Fibroblast of lung (primary cell): ENCODE measurements at regions not wholly inside any gene's neighbourhood (a gene's known extent, or its start where the extent isn't known, plus 50 kb on each side); places are given as distances from the start of the nearest gene placed in this dataset.

ENCODE experiments used
- EZH2 ChIP-seq: IDR thresholded peaks from 2 replicates; pipeline ENCODE4 v1.5.1; 2012; ENCODE audit warnings: low read length, control low read depth, mild to moderate bottlenecking; ENCODE audit errors: missing control alignments
- TF ChIP-seq, protein P1 (sequence below), 2 donors: IDR thresholded peaks in 1 of 2; conservative IDR thresholded peaks in 1 of 2; 1 replicate in 1 of 2; 2 replicates in 1 of 2; pipeline ENCODE4 v1.5.1; 2011 to 2012; ENCODE audit warnings: low read length in 2 of 2, control low read depth in 1 of 2, inconsistent platforms in 1 of 2, low read depth in 1 of 2, mild to moderate bottlenecking in 1 of 2

DNA sequence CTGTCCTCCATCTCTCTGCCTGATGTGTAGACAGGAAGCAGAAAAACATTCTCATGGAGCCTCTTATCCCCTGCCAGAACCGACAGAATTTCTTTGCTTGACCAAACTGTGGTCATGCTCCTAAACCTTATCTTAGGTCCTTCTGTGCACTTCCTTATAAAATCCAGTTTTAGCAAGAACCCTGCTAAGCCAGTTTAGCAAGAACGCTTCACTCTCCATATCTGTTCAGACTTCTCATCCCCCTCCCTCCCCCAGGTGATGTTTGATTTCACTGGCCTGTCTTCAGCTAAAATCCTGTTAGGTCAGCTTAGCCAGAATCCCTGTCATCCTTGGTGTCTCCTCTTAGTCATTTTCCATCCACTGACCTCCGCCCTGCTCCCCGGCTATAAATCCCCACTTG is 1130.9 kb upstream of the PRKX start:
- TF ChIP-seq, protein P1, sequence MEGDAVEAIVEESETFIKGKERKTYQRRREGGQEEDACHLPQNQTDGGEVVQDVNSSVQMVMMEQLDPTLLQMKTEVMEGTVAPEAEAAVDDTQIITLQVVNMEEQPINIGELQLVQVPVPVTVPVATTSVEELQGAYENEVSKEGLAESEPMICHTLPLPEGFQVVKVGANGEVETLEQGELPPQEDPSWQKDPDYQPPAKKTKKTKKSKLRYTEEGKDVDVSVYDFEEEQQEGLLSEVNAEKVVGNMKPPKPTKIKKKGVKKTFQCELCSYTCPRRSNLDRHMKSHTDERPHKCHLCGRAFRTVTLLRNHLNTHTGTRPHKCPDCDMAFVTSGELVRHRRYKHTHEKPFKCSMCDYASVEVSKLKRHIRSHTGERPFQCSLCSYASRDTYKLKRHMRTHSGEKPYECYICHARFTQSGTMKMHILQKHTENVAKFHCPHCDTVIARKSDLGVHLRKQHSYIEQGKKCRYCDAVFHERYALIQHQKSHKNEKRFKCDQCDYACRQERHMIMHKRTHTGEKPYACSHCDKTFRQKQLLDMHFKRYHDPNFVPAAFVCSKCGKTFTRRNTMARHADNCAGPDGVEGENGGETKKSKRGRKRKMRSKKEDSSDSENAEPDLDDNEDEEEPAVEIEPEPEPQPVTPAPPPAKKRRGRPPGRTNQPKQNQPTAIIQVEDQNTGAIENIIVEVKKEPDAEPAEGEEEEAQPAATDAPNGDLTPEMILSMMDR (conservative IDR thresholded peaks at IDR 0.05 in 1 of 2, IDR thresholded peaks at IDR 0.05 in 1 of 2; ENCODE audit: low read depth in 1 of 2, low read length in 2 of 2), result no peak
- no peak for TF ChIP-seq EZH2
